Hepatocyte (in vitro differentiated cells): ENCODE measurements at regions not wholly inside any gene's neighbourhood (a gene's known extent, or its start where the extent isn't known, plus 50 kb on each side); places are given as distances from the start of the nearest gene placed in this dataset.

Experiments used
- DNase-seq: peaks from one replicate; pipeline ENCODE4 v3.0.0-alpha.2; 2016; ENCODE audit warnings: low spot score
- H2AFZ ChIP-seq: fragments of 200-600 bp; sonication (generic); 2 replicates; pipeline ENCODE4 v1.6.0; 2016; ENCODE audit warnings: antibody characterized with exemption, mild to moderate bottlenecking
- H3K27ac ChIP-seq: fragments of 200-600 bp; sonication (generic); 2 replicates; pipeline ENCODE4 v1.5.1; 2016; ENCODE audit warnings: mild to moderate bottlenecking
- H3K27me3 ChIP-seq: fragments of 200-600 bp; sonication (generic); 2 replicates; pipeline ENCODE4 v1.6.1; 2016
- H3K36me3 ChIP-seq: fragments of 200-600 bp; sonication (generic); replicated peaks from 2 replicates; pipeline ENCODE4 v1.5.1; 2016; ENCODE audit warnings: low read depth; ENCODE audit not compliant: insufficient read depth
- H3K4me1 ChIP-seq: fragments of 200-600 bp; sonication (generic); 2 replicates; pipeline ENCODE4 v1.5.1; 2016; ENCODE audit warnings: mild to moderate bottlenecking, moderate library complexity; ENCODE audit not compliant: insufficient read depth
- H3K4me2 ChIP-seq: fragments of 200-600 bp; sonication (generic); 2 replicates; pipeline ENCODE4 v1.6.0; 2016
- H3K4me3 ChIP-seq: fragments of 200-600 bp; sonication (generic); 2 replicates; pipeline ENCODE4 v1.5.1; 2016; ENCODE audit warnings: mild to moderate bottlenecking
- H3K79me2 ChIP-seq: fragments of 200-600 bp; sonication (generic); 2 replicates; pipeline ENCODE4 v1.6.0; 2017; ENCODE audit warnings: mild to moderate bottlenecking
- H3K9me2 ChIP-seq: fragments of 200-600 bp; sonication (generic); replicated peaks from 2 replicates; pipeline ENCODE4 v1.6.0; 2017; ENCODE audit warnings: mild to moderate bottlenecking; ENCODE audit not compliant: insufficient read depth
- H3K9me3 ChIP-seq: fragments of 200-600 bp; sonication (generic); 2 replicates; pipeline ENCODE4 v1.5.1; 2016; ENCODE audit warnings: low read depth, mild to moderate bottlenecking
- H4K20me1 ChIP-seq: fragments of 200-600 bp; sonication (generic); 2 replicates; pipeline ENCODE4 v1.6.0; 2016; ENCODE audit warnings: mild to moderate bottlenecking; ENCODE audit not compliant: insufficient read depth, poor library complexity, severe bottlenecking
- CTCF ChIP-seq: fragments of 200-600 bp; sonication (generic); IDR thresholded peaks from 2 replicates; pipeline ENCODE4 v1.5.1; 2016; ENCODE audit warnings: antibody characterized with exemption, mild to moderate bottlenecking; ENCODE audit not compliant: poor library complexity
- EZH2 ChIP-seq: fragments of 200-600 bp; sonication (generic); IDR thresholded peaks from 2 replicates; pipeline ENCODE4 v1.6.1; 2016; ENCODE audit warnings: antibody characterized with exemption, mild to moderate bottlenecking, borderline replicate concordance
- EZH2phosphoT487 ChIP-seq: fragments of 200-600 bp; sonication (generic); IDR thresholded peaks from one replicate; pipeline ENCODE4 v1.6.1; 2018; ENCODE audit warnings: antibody characterized with exemption, mild to moderate bottlenecking, low read depth, moderate library complexity; ENCODE audit not compliant: unreplicated experiment, severe bottlenecking
- WGBS: methylation state at CpG from one replicate; pipeline ENCODE4 v1.1.6; 2016; ENCODE audit warnings: low lambda C conversion rate; ENCODE audit errors: missing lambda C conversion rate; 5-methylcytosine and 5-hydroxymethylcytosine counted together

GRCh38 chr7:132041108-132041507 is 484.7 kb upstream of the PODXL start:
- peaks cover 5% of the 10 kb centered on the region for H3K27me3 ChIP-seq
- no peak overlapping the region for H3K27ac ChIP-seq
- H4K20me1 ChIP-seq = no peaks in the 10 kb centered on the region
- 89% methylated on average over 3 of the region's 3 CpGs for WGBS
- H3K79me2 ChIP-seq = no peaks in the 10 kb centered on the region
- no peaks in the 10 kb centered on the region for H3K36me3 ChIP-seq
- no peak overlapping the region for H2AFZ ChIP-seq
- no peak for TF ChIP-seq EZH2phosphoT487
- no peak for TF ChIP-seq CTCF
- TF ChIP-seq EZH2 = no peak
- no peak overlapping the region for H3K4me3 ChIP-seq
- no peak overlapping the region for H3K4me2 ChIP-seq
- no peak for DNase-seq
- no peaks in the 10 kb centered on the region for H3K9me3 ChIP-seq
- no peaks in the 10 kb centered on the region for H3K4me1 ChIP-seq
- no peaks in the 10 kb centered on the region for H3K9me2 ChIP-seq

GRCh38 chr7:132035517-132036362 is 479.3 kb upstream of the PODXL start:
- no peak for TF ChIP-seq EZH2
- no peak for TF ChIP-seq CTCF
- no peak for TF ChIP-seq EZH2phosphoT487
- Histone ChIP-seq H4K20me1 (no peaks in the 10 kb centered on the region), H2AFZ (no peak overlapping the region), H3K4me2 (no peak overlapping the region), H3K27ac (no peak overlapping the region), H3K4me1 (peaks cover 1% of the 10 kb centered on the region), H3K36me3 (no peaks in the 10 kb centered on the region), H3K79me2 (no peaks in the 10 kb centered on the region), H3K4me3 (no peak overlapping the region), H3K9me3 (no peaks in the 10 kb centered on the region), H3K27me3 (peaks cover 5% of the 10 kb centered on the region), H3K9me2 (no peaks in the 10 kb centered on the region)
- no peak for DNase-seq
- WGBS = 86% methylated on average over 9 of the region's 9 CpGs

- Histone ChIP-seq H3K27me3 (peaks cover 5% of the 10 kb centered on the region), H3K4me1 (peaks cover 10% of the 10 kb centered on the region), H3K79me2 (no peaks in the 10 kb centered on the region), H3K36me3 (no peaks in the 10 kb centered on the region), H3K4me2 (no peak overlapping the region), H2AFZ (no peak overlapping the region), H3K27ac (no peak overlapping the region), H4K20me1 (no peaks in the 10 kb centered on the region), H3K4me3 (no peak overlapping the region), H3K9me2 (no peaks in the 10 kb centered on the region), H3K9me3 (no peaks in the 10 kb centered on the region)
- 60% methylated on average over 6 of the region's 6 CpGs for WGBS
- DNase-seq = no peak
- TF ChIP-seq EZH2phosphoT487 (no peak), EZH2 (no peak), CTCF (no peak)
Observed at GRCh38 chr7:132034748-132035416, 478.5 kb upstream of the PODXL start.
